H1 (cell line): ENCODE measurements at regions not wholly inside any gene's neighbourhood (a gene's known extent, or its start where the extent isn't known, plus 50 kb on each side); places are given as distances from the start of the nearest gene placed in this dataset.

Experiments used
- CTCF ChIA-PET: fragments of 300-600 bp; sonication (Branson Sonifier 250); formaldehyde crosslinking; loops from one replicate; lab custom pipeline; 2021; ENCODE audit not compliant: partially characterized antibody; lab: Charles Lee
- POLR2A ChIA-PET: fragments of 300-600 bp; sonication (Branson Sonifier 250); formaldehyde crosslinking; loops from one replicate; lab custom pipeline; 2021; ENCODE audit warnings: inconsistent platforms; ENCODE audit not compliant: partially characterized antibody; lab: Charles Lee
- DNase-seq, 2 experiments: peaks; one replicate each; pipeline versions ENCODE4 v3.0.0 to v3.0.0-alpha.2; 2010 to 2022; ENCODE audit warnings: low spot score in 2 of 2, low read depth in 1 of 2, mixed read lengths in 1 of 2
- FAIRE-seq: peaks from 2 replicates; lab custom pipeline; 2011; peaks lifted over from hg19 to GRCh38; lab: Jason Lieb, UNC
- H2AFZ ChIP-seq: 2 replicates; pipeline ENCODE4 v1.8.1; 2012; ENCODE audit warnings: low read length, inconsistent platforms
- H2AK5ac ChIP-seq: 2 replicates; pipeline ENCODE4 v1.6.1; 2013; ENCODE audit warnings: low read depth, low read length
- H2BK120ac ChIP-seq: replicated peaks from 2 replicates; pipeline ENCODE3; 2013; ENCODE audit warnings: low read depth, low read length, inconsistent platforms
- H2BK12ac ChIP-seq: 2 replicates; pipeline ENCODE4 v1.6.1; 2013; ENCODE audit warnings: low read depth, low read length
- H2BK15ac ChIP-seq: 2 replicates; pipeline ENCODE4 v1.6.1; 2013; ENCODE audit warnings: low read length
- H2BK20ac ChIP-seq: 2 replicates; pipeline ENCODE4 v1.6.1; 2013; ENCODE audit warnings: low read length
- H2BK5ac ChIP-seq: 2 replicates; pipeline ENCODE4 v1.6.1; 2013; ENCODE audit warnings: low read depth, low read length
- H3K14ac ChIP-seq: 2 replicates; pipeline ENCODE4 v1.6.1; 2013; ENCODE audit warnings: inconsistent platforms; ENCODE audit not compliant: insufficient read length
- H3K18ac ChIP-seq: 2 replicates; pipeline ENCODE4 v1.6.1; 2013; ENCODE audit warnings: low read length; ENCODE audit errors: extremely low read depth
- H3K23ac ChIP-seq: 2 replicates; pipeline ENCODE4 v1.6.1; 2013; ENCODE audit warnings: inconsistent platforms; ENCODE audit not compliant: insufficient read length
- H3K23me2 ChIP-seq: 2 replicates; pipeline ENCODE4 v1.6.1; 2013; ENCODE audit warnings: low read depth, low read length
- H3K27ac ChIP-seq: 2 replicates; pipeline ENCODE4 v1.6.1; 2011; ENCODE audit warnings: low read depth, low read length, inconsistent platforms
- H3K27me3 ChIP-seq, 4 experiments: replicated peaks in 1 of 4; 1 replicate in 1 of 4; 2 replicates in 3 of 4; pipeline versions ENCODE4 v1.6.1 to v1.8.1; 2011 to 2013; ENCODE audit warnings: low read length in 3 of 4, mild to moderate bottlenecking in 3 of 4, inconsistent platforms in 2 of 4, mixed read lengths in 2 of 4, moderate library complexity in 1 of 4; ENCODE audit not compliant: control insufficient read depth in 3 of 4, insufficient read depth in 3 of 4; ENCODE audit errors: extremely low read depth in 1 of 4
- H3K36me3 ChIP-seq, 4 experiments: 2 replicates each; pipeline versions ENCODE4 v1.6.1 to v1.8.1; 2011 to 2013; ENCODE audit warnings: mild to moderate bottlenecking in 4 of 4, low read length in 3 of 4, moderate library complexity in 2 of 4, control low read depth in 1 of 4, inconsistent platforms in 1 of 4; ENCODE audit not compliant: insufficient read depth in 4 of 4, control insufficient read depth in 2 of 4
- H3K4ac ChIP-seq: replicated peaks from 2 replicates; pipeline ENCODE3; 2013; ENCODE audit warnings: low read length, low read depth, mixed read lengths, inconsistent platforms; ENCODE audit not compliant: insufficient read length
- H3K4me1 ChIP-seq, 4 experiments: replicated peaks in 1 of 4; 1 replicate in 1 of 4; 2 replicates in 3 of 4; pipeline versions ENCODE4 v1.6.1 to v1.8.1; 2011 to 2013; ENCODE audit warnings: low read length in 3 of 4, inconsistent platforms in 2 of 4, mixed read lengths in 1 of 4; ENCODE audit not compliant: insufficient read depth in 4 of 4, control insufficient read depth in 3 of 4
- H3K4me2 ChIP-seq, 2 experiments: 2 replicates each; pipeline versions ENCODE4 v1.6.1 to v1.8.1; 2011 to 2013; ENCODE audit warnings: low read depth in 2 of 2, low read length in 2 of 2, control low read depth in 1 of 2, inconsistent platforms in 1 of 2, mild to moderate bottlenecking in 1 of 2; ENCODE audit not compliant: insufficient read depth in 1 of 2
- H3K4me3 ChIP-seq, 4 experiments: fragments of 200-600, 300-600 bp in 1 of 4; sonication (generic), shearing (Covaris generic), sonication (Bioruptor Twin) in 1 of 4; 2 replicates each; pipeline versions ENCODE4 v1.5.1 to v1.8.1; 2011 to 2016; ENCODE audit warnings: low read length in 4 of 4, low read depth in 3 of 4, control low read depth in 2 of 4, inconsistent platforms in 2 of 4, mild to moderate bottlenecking in 2 of 4, mixed read lengths in 1 of 4, moderate library complexity in 1 of 4; ENCODE audit not compliant: insufficient read depth in 2 of 4; ENCODE audit errors: extremely low read depth in 1 of 4
- H3K56ac ChIP-seq: replicated peaks from 2 replicates; pipeline ENCODE3; 2013; ENCODE audit warnings: low read depth, mild to moderate bottlenecking, mixed read lengths, low read length, inconsistent platforms; ENCODE audit not compliant: insufficient read length
- H3K79me1 ChIP-seq: 2 replicates; pipeline ENCODE4 v1.6.1; 2013; ENCODE audit warnings: low read depth, low read length, control low read depth
- H3K79me2 ChIP-seq, 2 experiments: 2 replicates each; pipeline versions ENCODE4 v1.6.1 to v1.8.1; 2012 to 2013; ENCODE audit warnings: low read length in 2 of 2, mild to moderate bottlenecking in 2 of 2, inconsistent platforms in 1 of 2; ENCODE audit not compliant: insufficient read depth in 2 of 2, control insufficient read depth in 1 of 2
- H3K9ac ChIP-seq, 4 experiments: replicated peaks in 1 of 4; 1 replicate in 1 of 4; 2 replicates in 3 of 4; pipeline versions ENCODE4 v1.6.1 to v1.8.1; 2011 to 2013; ENCODE audit warnings: low read depth in 3 of 4, low read length in 3 of 4, control low read depth in 2 of 4, mild to moderate bottlenecking in 2 of 4, moderate library complexity in 2 of 4, inconsistent platforms in 1 of 4; ENCODE audit errors: extremely low read depth in 1 of 4
- H3K9me3 ChIP-seq, 2 experiments: 2 replicates each; pipeline versions ENCODE4 v1.6.1 to v1.8.1; 2012 to 2013; ENCODE audit warnings: mild to moderate bottlenecking in 2 of 2, moderate library complexity in 2 of 2, control low read depth in 1 of 2, inconsistent platforms in 1 of 2, low read depth in 1 of 2, low read length in 1 of 2, mixed read lengths in 1 of 2; ENCODE audit not compliant: insufficient read depth in 2 of 2
- H4K20me1 ChIP-seq, 2 experiments: replicated peaks in 1 of 2; 2 replicates each; pipeline versions ENCODE3 to v1.8.1; 2011 to 2013; ENCODE audit warnings: inconsistent platforms in 2 of 2, low read length in 2 of 2, mild to moderate bottlenecking in 1 of 2; ENCODE audit not compliant: insufficient read depth in 2 of 2, control insufficient read depth in 1 of 2
- H4K5ac ChIP-seq: 2 replicates; pipeline ENCODE4 v1.6.1; 2013; ENCODE audit warnings: low read length, low read depth, mixed read lengths, inconsistent platforms; ENCODE audit not compliant: insufficient read length
- H4K8ac ChIP-seq: 2 replicates; pipeline ENCODE4 v1.8.0; 2013; ENCODE audit warnings: mild to moderate bottlenecking, moderate library complexity, low read length, inconsistent platforms; ENCODE audit not compliant: insufficient read depth; ENCODE audit errors: extremely low read depth
- H4K91ac ChIP-seq: replicated peaks from 2 replicates; pipeline ENCODE3; 2013; ENCODE audit warnings: low read length, mixed read lengths, inconsistent platforms; ENCODE audit not compliant: insufficient read length
- ASH2L ChIP-seq: fragments of 200-600, 300-600 bp; sonication (generic); IDR thresholded peaks from one replicate; pipeline ENCODE4 v1.7.1; 2017; ENCODE audit warnings: low read length
- CBX8 ChIP-seq: fragments of 300-800, 300-1000 bp; sonication (generic); IDR thresholded peaks from 2 replicates; pipeline ENCODE4 v1.7.1; 2016; ENCODE audit warnings: low read depth, low read length, borderline replicate concordance
- CHD1 ChIP-seq: IDR thresholded peaks from 2 replicates; pipeline ENCODE4 v1.6.1; 2012; ENCODE audit warnings: low read depth, low read length, improper control_type of control experiment
- CREB1 ChIP-seq: IDR thresholded peaks from 2 replicates; pipeline ENCODE4 v1.6.1; 2012; ENCODE audit warnings: inconsistent platforms
- EZH2 ChIP-seq: fragments of 200-600 bp; sonication (generic); IDR thresholded peaks from 2 replicates; pipeline ENCODE4 v1.7.1; 2012; ENCODE audit warnings: low read depth, mild to moderate bottlenecking, moderate library complexity, low read length, inconsistent platforms; ENCODE audit not compliant: severe bottlenecking
- HDAC2 ChIP-seq, 2 experiments: fragments of 300-600 bp in 1 of 2; sonication (generic) in 1 of 2; IDR thresholded peaks; 2 replicates each; pipeline ENCODE4 v1.6.1; 2011 to 2012; ENCODE audit warnings: low read depth in 2 of 2, low read length in 2 of 2, mild to moderate bottlenecking in 2 of 2, moderate library complexity in 2 of 2, borderline replicate concordance in 1 of 2, inconsistent platforms in 1 of 2
- HDAC6 ChIP-seq: IDR thresholded peaks from one replicate; pipeline ENCODE4 v1.7.1; 2012; ENCODE audit warnings: low read depth, mild to moderate bottlenecking, inconsistent platforms, low read length, moderate library complexity
- KDM5A ChIP-seq: fragments of 200-600 bp; IDR thresholded peaks from 2 replicates; pipeline ENCODE4 v1.7.1; 2012; ENCODE audit warnings: mild to moderate bottlenecking, low read length, inconsistent platforms, mixed read lengths
- POU5F1 ChIP-seq: IDR thresholded peaks from 2 replicates; pipeline ENCODE4 v1.6.1; 2011; ENCODE audit warnings: low read depth, mild to moderate bottlenecking, low read length, moderate library complexity
- RFX5 ChIP-seq: IDR thresholded peaks from 2 replicates; pipeline ENCODE4 v1.6.1; 2011; ENCODE audit warnings: low read depth, low read length, improper control_type of control experiment, borderline replicate concordance
- SP2 ChIP-seq: IDR thresholded peaks from 2 replicates; pipeline ENCODE4 v1.6.1; 2012; ENCODE audit warnings: mild to moderate bottlenecking, low read length, inconsistent platforms
- WGBS, 2 experiments: shearing (Covaris generic) in 1 of 2; methylation state at CpG; one replicate each; pipeline versions ENCODE4 v1.1.6 to v1.1.7; 2013 to 2015; ENCODE audit warnings: low lambda C conversion rate in 2 of 2, mixed read lengths in 2 of 2, inconsistent platforms in 1 of 2, low coverage in 1 of 2, missing lambda C conversion rate in 1 of 2; ENCODE audit not compliant: insufficient replicate concordance in 2 of 2, insufficient coverage in 1 of 2, insufficient read length in 1 of 2; ENCODE audit errors: extremely low coverage in 1 of 2, missing lambda C conversion rate in 1 of 2; 5-methylcytosine and 5-hydroxymethylcytosine counted together
- TF ChIP-seq, protein P1 (sequence below): IDR thresholded peaks from 2 replicates; pipeline ENCODE4 v1.6.1; 2012; ENCODE audit warnings: inconsistent platforms

DNA sequence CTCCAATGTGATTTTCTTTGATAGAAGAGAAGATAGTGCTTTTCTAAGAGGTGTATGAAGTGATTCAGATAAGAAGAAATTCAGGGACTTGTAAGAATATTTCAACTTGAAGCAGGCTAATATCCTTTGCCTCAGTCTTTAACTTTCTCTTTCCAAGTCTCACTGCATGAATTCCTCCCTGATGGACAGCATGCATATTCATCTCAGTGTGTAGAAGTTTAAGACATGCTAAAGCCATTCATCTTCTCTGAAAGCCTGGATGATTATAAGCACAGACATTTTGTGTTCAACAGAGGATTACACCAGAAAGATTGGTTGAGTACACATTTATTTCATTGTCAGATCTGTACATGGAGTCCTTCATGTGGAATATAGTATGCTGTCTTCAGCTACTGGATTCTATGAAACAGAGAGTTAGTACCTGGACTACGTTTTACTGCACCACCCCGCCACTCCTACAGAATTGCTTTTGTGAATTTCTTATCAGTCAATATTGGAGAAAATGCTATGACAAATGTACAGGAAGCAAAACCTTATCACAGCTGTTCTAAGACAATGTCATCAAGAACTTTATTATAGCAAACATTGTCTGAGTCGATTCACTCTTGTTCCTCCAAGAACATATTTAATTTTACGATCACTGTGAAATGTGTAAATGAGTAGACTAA is 1346.1 kb downstream of the OTOL1 start:
- no peak overlapping the region for H3K18ac ChIP-seq
- no peak overlapping the region for H4K5ac ChIP-seq
- no peak for FAIRE-seq

More for the DNA sequence above, 1346.1 kb downstream of the OTOL1 start:
- no peak overlapping the region for H2BK12ac ChIP-seq
- H2BK5ac ChIP-seq = no peak overlapping the region
- H3K4ac ChIP-seq = no peak overlapping the region
- ChIA-PET POLR2A (no interaction called here), CTCF (no interaction called here)
- no peaks in the 10 kb centered on the region for H3K9me3 ChIP-seq
- H3K23me2 ChIP-seq = no peaks in the 10 kb centered on the region
- no peak overlapping the region for H3K27ac ChIP-seq
- H3K4me1 ChIP-seq = no peaks in the 10 kb centered on the region
- H3K4me3 ChIP-seq = no peak overlapping the region
- no peak overlapping the region for H3K23ac ChIP-seq
- no peaks in the 10 kb centered on the region for H3K79me1 ChIP-seq
- DNase-seq = no peak
- no peak overlapping the region for H2BK20ac ChIP-seq
- H2AFZ ChIP-seq = no peak overlapping the region
- no peak overlapping the region for H3K56ac ChIP-seq
- H3K4me2 ChIP-seq = no peak overlapping the region
- no peak for TF ChIP-seq EZH2
- TF ChIP-seq CBX8 = no peak
- no peak for TF ChIP-seq CHD1
- TF ChIP-seq HDAC6 = no peak
- TF ChIP-seq RFX5 = no peak
- no peak for TF ChIP-seq KDM5A
- TF ChIP-seq ASH2L = no peak
- no peak for TF ChIP-seq SP2
- no peak for TF ChIP-seq HDAC2 (IDR thresholded peaks at IDR 0.05; ENCODE audit: borderline replicate concordance in 1 of 2, low read depth in 2 of 2, low read length in 2 of 2)
- TF ChIP-seq, protein P1, sequence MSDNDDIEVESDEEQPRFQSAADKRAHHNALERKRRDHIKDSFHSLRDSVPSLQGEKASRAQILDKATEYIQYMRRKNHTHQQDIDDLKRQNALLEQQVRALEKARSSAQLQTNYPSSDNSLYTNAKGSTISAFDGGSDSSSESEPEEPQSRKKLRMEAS = no peak
- TF ChIP-seq CREB1 = no peak
- TF ChIP-seq POU5F1 = no peak
- H3K9ac ChIP-seq = no peak overlapping the region
- no peak overlapping the region for H4K91ac ChIP-seq
- no peak overlapping the region for H2BK15ac ChIP-seq
- no peaks in the 10 kb centered on the region for H3K27me3 ChIP-seq
- no peaks in the 10 kb centered on the region for H3K36me3 ChIP-seq
- no peak overlapping the region for H2AK5ac ChIP-seq
- H3K79me2 ChIP-seq = no peaks in the 10 kb centered on the region
- H3K14ac ChIP-seq = no peak overlapping the region
- H4K8ac ChIP-seq = no peak overlapping the region
- no peaks in the 10 kb centered on the region for H4K20me1 ChIP-seq
- no CpG with 5 or more reads among the region's 4 CpGs for WGBS, 2 experiments
- no peak overlapping the region for H2BK120ac ChIP-seq
